Upper lobe of left lung (tissue), 4 donors: ENCODE measurements at regions not wholly inside any gene's neighbourhood (a gene's known extent, or its start where the extent isn't known, plus 50 kb on each side); places are given as distances from the start of the nearest gene placed in this dataset.

Experiments
- EP300 ChIP-seq, 4 donors: sonication (generic); formaldehyde crosslinking; IDR thresholded peaks; one replicate each; pipeline ENCODE4 v1.5.1; 2017; ENCODE audit warnings: antibody characterized with exemption in 4 of 4, control low read depth in 2 of 4
- POLR2A ChIP-seq, 4 donors: fragments of 450-650 bp; IDR thresholded peaks; one replicate each; pipeline ENCODE4 v1.5.1; 2016 to 2017; ENCODE audit warnings: antibody characterized with exemption in 4 of 4, mild to moderate bottlenecking in 2 of 4
- POLR2AphosphoS5 ChIP-seq, 2 donors: sonication (generic); formaldehyde crosslinking; IDR thresholded peaks; one replicate each; pipeline ENCODE4 v1.5.1; 2017; ENCODE audit warnings: antibody characterized with exemption in 2 of 2
- TF ChIP-seq, protein P1 (sequence below), 6 experiments: fragments of 450-650 bp in 4 of 6; fragments of 200-600 bp in 2 of 6; sonication (generic) in 2 of 6; IDR thresholded peaks; one replicate each; pipeline ENCODE4 v1.5.1; 2016 to 2019; ENCODE audit warnings: antibody characterized with exemption in 6 of 6

DNA sequence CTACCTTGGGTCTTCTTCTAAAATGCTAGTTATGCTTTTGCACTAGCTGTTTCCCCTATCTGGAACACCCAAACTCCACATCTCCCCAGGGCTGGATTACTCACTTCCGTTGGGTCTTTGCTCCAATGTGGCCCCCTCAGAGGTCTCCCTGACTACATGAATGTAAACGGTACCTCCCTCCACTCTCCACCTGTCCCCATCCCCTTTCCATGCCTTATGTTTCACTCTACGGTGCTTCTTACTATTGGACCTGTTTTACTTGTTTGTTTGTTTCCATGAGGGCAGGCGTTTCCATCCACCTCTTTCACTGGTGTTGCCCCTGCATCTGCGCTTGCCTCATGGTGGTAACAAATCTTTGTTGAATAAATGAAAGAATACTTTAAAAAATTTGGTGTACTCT is 256.4 kb downstream of the SNAPC1 start:
- TF ChIP-seq EP300 (IDR thresholded peaks at IDR 0.05) (no peak), POLR2A (IDR thresholded peaks at IDR 0.05) (no peak), POLR2AphosphoS5 (IDR thresholded peaks at IDR 0.05) (no peak)
- TF ChIP-seq, protein P1, sequence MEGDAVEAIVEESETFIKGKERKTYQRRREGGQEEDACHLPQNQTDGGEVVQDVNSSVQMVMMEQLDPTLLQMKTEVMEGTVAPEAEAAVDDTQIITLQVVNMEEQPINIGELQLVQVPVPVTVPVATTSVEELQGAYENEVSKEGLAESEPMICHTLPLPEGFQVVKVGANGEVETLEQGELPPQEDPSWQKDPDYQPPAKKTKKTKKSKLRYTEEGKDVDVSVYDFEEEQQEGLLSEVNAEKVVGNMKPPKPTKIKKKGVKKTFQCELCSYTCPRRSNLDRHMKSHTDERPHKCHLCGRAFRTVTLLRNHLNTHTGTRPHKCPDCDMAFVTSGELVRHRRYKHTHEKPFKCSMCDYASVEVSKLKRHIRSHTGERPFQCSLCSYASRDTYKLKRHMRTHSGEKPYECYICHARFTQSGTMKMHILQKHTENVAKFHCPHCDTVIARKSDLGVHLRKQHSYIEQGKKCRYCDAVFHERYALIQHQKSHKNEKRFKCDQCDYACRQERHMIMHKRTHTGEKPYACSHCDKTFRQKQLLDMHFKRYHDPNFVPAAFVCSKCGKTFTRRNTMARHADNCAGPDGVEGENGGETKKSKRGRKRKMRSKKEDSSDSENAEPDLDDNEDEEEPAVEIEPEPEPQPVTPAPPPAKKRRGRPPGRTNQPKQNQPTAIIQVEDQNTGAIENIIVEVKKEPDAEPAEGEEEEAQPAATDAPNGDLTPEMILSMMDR (IDR thresholded peaks at IDR 0.05), result no peak
